Mesenchymal stem cell (in vitro differentiated cells and primary cell): ENCODE measurements at regions not wholly inside any gene's neighbourhood (a gene's known extent, or its start where the extent isn't known, plus 50 kb on each side); places are given as distances from the start of the nearest gene placed in this dataset.

ENCODE experiments used
- DNase-seq: peaks from one replicate; pipeline ENCODE4 v3.0.0-alpha.2; 2013
- H2AFZ ChIP-seq: one replicate; pipeline ENCODE4 v1.6.1; 2013; ENCODE audit warnings: low read depth, mild to moderate bottlenecking, control low read depth, inconsistent platforms, low read length, moderate library complexity
- H2AK5ac ChIP-seq: 2 replicates; pipeline ENCODE4 v1.6.1; 2013; ENCODE audit warnings: low read length, moderate library complexity, mild to moderate bottlenecking, inconsistent platforms; ENCODE audit not compliant: severe bottlenecking
- H2BK120ac ChIP-seq: one replicate; pipeline ENCODE4 v1.6.1; 2013; ENCODE audit warnings: low read depth, mild to moderate bottlenecking, inconsistent platforms, low read length, moderate library complexity
- H2BK12ac ChIP-seq, 2 experiments: one replicate each; pipeline ENCODE4 v1.6.1; 2013; ENCODE audit warnings: inconsistent platforms in 2 of 2, low read length in 2 of 2, mild to moderate bottlenecking in 2 of 2, moderate library complexity in 2 of 2, control low read depth in 1 of 2
- H2BK15ac ChIP-seq: one replicate; pipeline ENCODE4 v1.6.1; 2013; ENCODE audit warnings: mild to moderate bottlenecking, low read depth, inconsistent platforms; ENCODE audit not compliant: poor library complexity, severe bottlenecking
- H2BK5ac ChIP-seq: 2 replicates; pipeline ENCODE4 v1.6.1; 2013; ENCODE audit warnings: low read depth, mild to moderate bottlenecking, low read length, control low read depth, inconsistent platforms; ENCODE audit not compliant: poor library complexity, severe bottlenecking
- H3K14ac ChIP-seq, 2 experiments: one replicate each; pipeline ENCODE4 v1.6.1; 2013; ENCODE audit warnings: inconsistent platforms in 2 of 2, low read length in 2 of 2, control low read depth in 1 of 2, mild to moderate bottlenecking in 1 of 2, moderate library complexity in 1 of 2
- H3K18ac ChIP-seq, 2 experiments: one replicate each; pipeline ENCODE4 v1.6.1; 2013; ENCODE audit warnings: inconsistent platforms in 2 of 2, low read length in 2 of 2, control low read depth in 1 of 2, low read depth in 1 of 2, mild to moderate bottlenecking in 1 of 2
- H3K23ac ChIP-seq, 2 experiments: one replicate each; pipeline ENCODE4 v1.6.1; 2013; ENCODE audit warnings: inconsistent platforms in 2 of 2, low read length in 2 of 2, mild to moderate bottlenecking in 2 of 2, moderate library complexity in 2 of 2, control low read depth in 1 of 2
- H3K27ac ChIP-seq: 2 replicates; pipeline ENCODE4 v1.5.1; 2013; ENCODE audit warnings: mild to moderate bottlenecking, moderate library complexity, low read length, control low read depth, inconsistent platforms; ENCODE audit not compliant: poor library complexity, severe bottlenecking
- H3K27me3 ChIP-seq, 2 experiments: 2 replicates each; pipeline versions ENCODE4 v1.6.1 to v1.7.0; 2013; ENCODE audit warnings: low read length in 2 of 2, mild to moderate bottlenecking in 2 of 2, moderate library complexity in 2 of 2, control low read depth in 1 of 2, inconsistent platforms in 1 of 2; ENCODE audit not compliant: control insufficient read depth in 1 of 2, insufficient read depth in 1 of 2
- H3K36me3 ChIP-seq, 2 experiments: 2 replicates each; pipeline versions ENCODE4 v1.6.1 to v1.7.0; 2013; ENCODE audit warnings: low read length in 2 of 2, control low read depth in 1 of 2, inconsistent platforms in 1 of 2, low read depth in 1 of 2, mild to moderate bottlenecking in 1 of 2; ENCODE audit not compliant: insufficient read depth in 2 of 2, control insufficient read depth in 1 of 2
- H3K4ac ChIP-seq, 2 experiments: one replicate each; pipeline ENCODE4 v1.6.1; 2013; ENCODE audit warnings: inconsistent platforms in 2 of 2, low read length in 2 of 2, mild to moderate bottlenecking in 2 of 2, moderate library complexity in 2 of 2, control low read depth in 1 of 2, low read depth in 1 of 2
- H3K4me1 ChIP-seq: 2 replicates; pipeline ENCODE4 v1.6.1; 2013; ENCODE audit warnings: low read depth, low read length, control low read depth; ENCODE audit not compliant: control insufficient read depth, insufficient read depth
- H3K4me2 ChIP-seq: 2 replicates; pipeline ENCODE4 v1.6.1; 2013; ENCODE audit warnings: low read length, mild to moderate bottlenecking, inconsistent platforms; ENCODE audit not compliant: poor library complexity, severe bottlenecking
- H3K4me3 ChIP-seq, 2 experiments: 2 replicates each; pipeline versions ENCODE4 v1.5.1 to v1.7.0; 2013; ENCODE audit warnings: low read length in 2 of 2, mild to moderate bottlenecking in 2 of 2, control low read depth in 1 of 2, low read depth in 1 of 2; ENCODE audit not compliant: insufficient read depth in 1 of 2
- H3K79me1 ChIP-seq: replicated peaks from 2 replicates; pipeline ENCODE4 v1.6.1; 2013; ENCODE audit warnings: mild to moderate bottlenecking, control low read depth, low read length, inconsistent platforms; ENCODE audit not compliant: poor library complexity, severe bottlenecking
- H3K9ac ChIP-seq: 2 replicates; pipeline ENCODE4 v1.7.0; 2013; ENCODE audit warnings: mild to moderate bottlenecking, low read length, moderate library complexity
- H3K9me3 ChIP-seq: 2 replicates; pipeline ENCODE4 v1.7.0; 2013; ENCODE audit warnings: mild to moderate bottlenecking, low read length; ENCODE audit not compliant: control insufficient read depth
- H4K8ac ChIP-seq: one replicate; pipeline ENCODE4 v1.6.1; 2013; ENCODE audit warnings: inconsistent platforms, mild to moderate bottlenecking, low read length, moderate library complexity
- H4K91ac ChIP-seq: one replicate; pipeline ENCODE4 v1.6.1; 2013; ENCODE audit warnings: mild to moderate bottlenecking, low read length, inconsistent platforms
- WGBS: methylation state at CpG from one replicate; pipeline ENCODE4 v1.1.7; 2013; ENCODE audit warnings: mixed read lengths; 5-methylcytosine and 5-hydroxymethylcytosine counted together

DNA sequence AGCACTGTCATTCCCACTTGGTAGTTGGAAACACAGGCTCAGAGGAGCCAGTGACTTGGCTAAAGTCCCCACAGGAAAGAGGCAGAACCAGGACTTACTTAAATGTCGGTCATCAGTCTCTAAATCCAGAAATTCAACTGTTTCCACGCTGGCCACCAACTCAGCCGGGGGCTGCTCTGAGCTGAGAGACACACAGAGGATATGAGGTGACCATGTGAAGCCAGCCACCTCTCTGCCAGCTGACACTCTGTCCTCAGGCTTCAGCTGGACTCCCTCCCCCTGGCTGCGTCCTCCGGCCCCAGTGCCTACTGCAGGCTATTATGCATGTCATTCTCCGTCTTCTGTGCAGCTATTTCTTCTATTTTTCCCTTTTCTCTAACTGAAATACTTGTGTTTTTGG lies 168.9 kb downstream of the ANKRD30B start:
- no peak overlapping the region for H2BK12ac ChIP-seq
- no peak overlapping the region for H3K18ac ChIP-seq
- H3K9ac ChIP-seq: no peak overlapping the region
- no peaks in the 10 kb centered on the region for H3K79me1 ChIP-seq
- no peak overlapping the region for H4K91ac ChIP-seq
- no peak overlapping the region for H2BK5ac ChIP-seq
- H3K14ac ChIP-seq: no peak overlapping the region
- no peak overlapping the region for H2AK5ac ChIP-seq
- no peak overlapping the region for H3K4me2 ChIP-seq
- H2BK15ac ChIP-seq: no peak overlapping the region
- H2AFZ ChIP-seq: no peak overlapping the region
- no peak overlapping the region for H3K27ac ChIP-seq
- no peak overlapping the region for H3K4ac ChIP-seq
- 62% methylated on average over 6 of the region's 6 CpGs for WGBS
- no peak overlapping the region for H3K23ac ChIP-seq
- no peaks in the 10 kb centered on the region for H3K9me3 ChIP-seq
- H2BK120ac ChIP-seq: no peak overlapping the region
- H3K36me3 ChIP-seq: no peaks in the 10 kb centered on the region
- H3K27me3 ChIP-seq: no peaks in the 10 kb centered on the region
- H3K4me3 ChIP-seq: no peak overlapping the region
- DNase-seq: no peak
- H4K8ac ChIP-seq: no peak overlapping the region
- no peaks in the 10 kb centered on the region for H3K4me1 ChIP-seq

DNA sequence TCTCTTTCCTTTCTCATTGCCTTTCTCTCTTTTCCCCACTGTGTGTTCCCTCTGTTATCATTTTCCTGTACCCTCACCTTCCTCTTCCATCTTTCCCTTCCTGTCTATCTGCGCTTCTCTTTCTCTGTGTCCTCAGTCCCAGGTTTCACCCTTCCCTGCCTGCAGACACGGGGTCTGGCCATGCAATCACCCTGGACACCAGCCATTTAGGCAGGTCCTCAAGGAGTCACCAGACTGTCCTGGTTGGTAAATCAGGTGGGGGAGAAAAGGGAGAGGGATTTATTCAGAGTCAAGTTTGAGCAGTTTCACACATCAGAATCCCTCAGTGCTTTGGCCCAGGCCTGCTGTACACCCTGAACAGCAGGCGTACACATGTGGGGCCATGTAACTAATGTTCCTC lies 169.3 kb downstream of the ANKRD30B start:
- Histone ChIP-seq H2BK5ac (no peak overlapping the region), H3K27me3 (no peaks in the 10 kb centered on the region), H4K8ac (no peak overlapping the region), H3K36me3 (no peaks in the 10 kb centered on the region), H2BK120ac (no peak overlapping the region), H2AK5ac (no peak overlapping the region), H3K4ac (no peak overlapping the region), H3K23ac (no peak overlapping the region), H3K27ac (no peak overlapping the region), H3K14ac (no peak overlapping the region), H3K4me2 (no peak overlapping the region), H3K18ac (no peak overlapping the region), H2AFZ (peak overlapping the region; percentile 57), H3K9me3 (no peaks in the 10 kb centered on the region), H3K79me1 (no peaks in the 10 kb centered on the region), H2BK15ac (no peak overlapping the region), H3K4me3 (no peak overlapping the region), H2BK12ac (no peak overlapping the region), H3K4me1 (no peaks in the 10 kb centered on the region), H4K91ac (no peak overlapping the region), H3K9ac (no peak overlapping the region)
- DNase-seq: no peak
- WGBS: 57% methylated on average over 3 of the region's 3 CpGs

DNA sequence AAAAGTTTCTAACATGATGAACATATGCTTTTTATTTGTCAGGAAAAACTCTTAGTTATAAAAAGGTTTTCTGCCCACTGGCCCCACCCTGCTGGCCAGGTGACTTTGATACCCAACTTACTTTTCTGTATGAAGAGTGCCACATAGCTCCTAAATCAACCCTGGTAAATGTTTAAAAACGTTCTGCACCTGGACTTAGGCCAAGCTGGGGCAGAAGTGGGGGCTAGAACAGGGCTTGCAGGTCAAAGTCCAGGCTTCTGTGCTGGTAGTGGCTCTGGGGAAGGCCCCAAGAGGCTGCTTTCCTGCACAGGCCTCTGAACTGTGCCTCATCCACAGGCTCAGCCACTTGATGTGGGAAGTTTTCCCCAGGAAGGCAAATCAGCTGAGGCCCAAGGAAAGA lies 171.7 kb downstream of the ANKRD30B start:
- Histone ChIP-seq H3K9ac (no peak overlapping the region), H3K4me1 (no peaks in the 10 kb centered on the region), H3K4me3 (no peak overlapping the region), H2BK15ac (no peak overlapping the region), H3K27me3 (no peaks in the 10 kb centered on the region), H2BK5ac (no peak overlapping the region), H3K23ac (no peak overlapping the region), H2AFZ (no peak overlapping the region), H4K91ac (no peak overlapping the region), H4K8ac (no peak overlapping the region), H3K18ac (no peak overlapping the region), H3K79me1 (no peaks in the 10 kb centered on the region), H3K9me3 (no peaks in the 10 kb centered on the region), H2BK120ac (no peak overlapping the region), H3K27ac (no peak overlapping the region), H2BK12ac (no peak overlapping the region), H3K14ac (no peak overlapping the region), H3K36me3 (no peaks in the 10 kb centered on the region), H3K4ac (no peak overlapping the region), H2AK5ac (no peak overlapping the region), H3K4me2 (no peak overlapping the region)
- 0% methylated on average over 1 of the region's 1 CpG for WGBS
- no peak for DNase-seq

DNA sequence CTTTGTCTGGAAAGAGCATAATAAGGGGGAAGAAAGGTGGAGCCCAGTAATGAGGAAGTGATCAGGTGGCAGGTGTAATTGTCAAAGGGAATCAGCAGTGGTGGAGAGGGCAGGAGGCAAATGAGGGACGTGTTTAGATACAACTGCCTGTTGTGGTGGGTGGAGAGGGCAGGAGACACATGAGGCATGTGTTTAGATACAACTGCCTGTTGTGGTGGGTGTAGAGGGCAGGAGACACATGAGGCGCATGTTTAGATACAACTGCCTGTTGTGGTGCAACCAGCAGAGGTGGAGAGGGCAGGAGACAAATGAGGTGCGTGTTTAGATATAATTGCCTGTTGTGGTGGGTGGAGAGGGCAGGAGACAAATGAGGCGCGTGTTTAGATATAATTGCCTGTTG lies 173.1 kb downstream of the ANKRD30B start:
- Histone ChIP-seq H2BK15ac (no peak overlapping the region), H3K27me3 (no peaks in the 10 kb centered on the region), H3K27ac (no peak overlapping the region), H2AFZ (no peak overlapping the region), H3K9ac (no peak overlapping the region), H3K23ac (no peak overlapping the region), H3K18ac (no peak overlapping the region), H3K9me3 (no peaks in the 10 kb centered on the region), H3K14ac (no peak overlapping the region), H3K4ac (no peak overlapping the region), H2AK5ac (no peak overlapping the region), H3K4me3 (no peak overlapping the region), H3K4me1 (no peaks in the 10 kb centered on the region), H2BK120ac (no peak overlapping the region), H3K4me2 (no peak overlapping the region), H2BK5ac (no peak overlapping the region), H4K91ac (no peak overlapping the region), H2BK12ac (no peak overlapping the region), H3K79me1 (no peaks in the 10 kb centered on the region), H4K8ac (no peak overlapping the region), H3K36me3 (no peaks in the 10 kb centered on the region)
- WGBS: 69% methylated on average over 5 of the region's 5 CpGs
- DNase-seq: no peak
